Mononuclear cell (primary cell): ENCODE measurements at regions not wholly inside any gene's neighbourhood (a gene's known extent, or its start where the extent isn't known, plus 50 kb on each side); places are given as distances from the start of the nearest gene placed in this dataset.

Experiments used
- H3K27me3 ChIP-seq: 2 replicates; pipeline ENCODE4 v1.6.0; 2011; ENCODE audit warnings: low read length, control low read depth; ENCODE audit not compliant: insufficient read depth
- H3K4me1 ChIP-seq: 2 replicates; pipeline ENCODE4 v1.5.1; 2011; ENCODE audit warnings: mild to moderate bottlenecking, low read length, control low read depth; ENCODE audit not compliant: insufficient read depth
- H3K4me3 ChIP-seq: 2 replicates; pipeline ENCODE4 v1.5.1; 2011; ENCODE audit warnings: mild to moderate bottlenecking, low read length, moderate library complexity
- H3K9me3 ChIP-seq: 2 replicates; pipeline ENCODE4 v1.5.1; 2011; ENCODE audit warnings: low read depth, mild to moderate bottlenecking, control low read depth, low read length

GRCh38 chr10:64365663-64366062 is 844.5 kb downstream of the REEP3 start:
- no peak overlapping the region for H3K4me3 ChIP-seq
- H3K4me1 ChIP-seq = no peaks in the 10 kb centered on the region
- H3K27me3 ChIP-seq = no peaks in the 10 kb centered on the region
- no peaks in the 10 kb centered on the region for H3K9me3 ChIP-seq

- H3K4me3 ChIP-seq = no peak overlapping the region
- no peaks in the 10 kb centered on the region for H3K4me1 ChIP-seq
- H3K9me3 ChIP-seq = no peaks in the 10 kb centered on the region
- H3K27me3 ChIP-seq = no peaks in the 10 kb centered on the region
Measured at GRCh38 chr10:64368298-64368697, 847.1 kb downstream of the REEP3 start.

- no peak overlapping the region for H3K4me3 ChIP-seq
- no peaks in the 10 kb centered on the region for H3K4me1 ChIP-seq
- H3K9me3 ChIP-seq = no peaks in the 10 kb centered on the region
- no peaks in the 10 kb centered on the region for H3K27me3 ChIP-seq
Measured at GRCh38 chr10:64369885-64370773, 848.9 kb downstream of the REEP3 start.

- H3K4me1 ChIP-seq = no peaks in the 10 kb centered on the region
- H3K9me3 ChIP-seq = no peaks in the 10 kb centered on the region
- no peak overlapping the region for H3K4me3 ChIP-seq
- no peaks in the 10 kb centered on the region for H3K27me3 ChIP-seq
Measured at GRCh38 chr10:64374346-64374745, 853.1 kb downstream of the REEP3 start.

- no peak overlapping the region for H3K4me3 ChIP-seq
- H3K27me3 ChIP-seq = no peaks in the 10 kb centered on the region
- no peaks in the 10 kb centered on the region for H3K4me1 ChIP-seq
- H3K9me3 ChIP-seq = no peaks in the 10 kb centered on the region
Measured at GRCh38 chr10:64376167-64376566, 855.0 kb downstream of the REEP3 start.

GRCh38 chr10:64379898-64380297 is 858.7 kb downstream of the REEP3 start:
- no peaks in the 10 kb centered on the region for H3K27me3 ChIP-seq
- no peaks in the 10 kb centered on the region for H3K9me3 ChIP-seq
- H3K4me1 ChIP-seq = no peaks in the 10 kb centered on the region
- H3K4me3 ChIP-seq = no peak overlapping the region

GRCh38 chr10:64385355-64385754 is 864.2 kb downstream of the REEP3 start:
- Histone ChIP-seq H3K4me3 (no peak overlapping the region), H3K4me1 (no peaks in the 10 kb centered on the region), H3K27me3 (no peaks in the 10 kb centered on the region), H3K9me3 (no peaks in the 10 kb centered on the region)

GRCh38 chr10:64394744-64395143 is 873.5 kb downstream of the REEP3 start:
- no peaks in the 10 kb centered on the region for H3K27me3 ChIP-seq
- no peaks in the 10 kb centered on the region for H3K9me3 ChIP-seq
- no peaks in the 10 kb centered on the region for H3K4me1 ChIP-seq
- H3K4me3 ChIP-seq = no peak overlapping the region

GRCh38 chr10:64396105-64396708 is 875.0 kb downstream of the REEP3 start:
- Histone ChIP-seq H3K4me3 (no peak overlapping the region), H3K4me1 (no peaks in the 10 kb centered on the region), H3K9me3 (no peaks in the 10 kb centered on the region), H3K27me3 (no peaks in the 10 kb centered on the region)

GRCh38 chr10:64397125-64397524 is 875.9 kb downstream of the REEP3 start:
- Histone ChIP-seq H3K4me1 (no peaks in the 10 kb centered on the region), H3K9me3 (no peaks in the 10 kb centered on the region), H3K27me3 (no peaks in the 10 kb centered on the region), H3K4me3 (no peak overlapping the region)

- Histone ChIP-seq H3K27me3 (no peaks in the 10 kb centered on the region), H3K4me1 (no peaks in the 10 kb centered on the region), H3K4me3 (no peak overlapping the region), H3K9me3 (no peaks in the 10 kb centered on the region)
Measured at GRCh38 chr10:64408391-64409183, 887.4 kb downstream of the REEP3 start.

GRCh38 chr10:64409349-64409748 is 888.1 kb downstream of the REEP3 start:
- Histone ChIP-seq H3K4me1 (no peaks in the 10 kb centered on the region), H3K9me3 (no peaks in the 10 kb centered on the region), H3K27me3 (no peaks in the 10 kb centered on the region), H3K4me3 (no peak overlapping the region)

GRCh38 chr10:64416011-64416410 is 894.8 kb downstream of the REEP3 start:
- no peaks in the 10 kb centered on the region for H3K4me1 ChIP-seq
- no peaks in the 10 kb centered on the region for H3K27me3 ChIP-seq
- no peak overlapping the region for H3K4me3 ChIP-seq
- no peaks in the 10 kb centered on the region for H3K9me3 ChIP-seq

GRCh38 chr10:64419461-64419860 is 898.3 kb downstream of the REEP3 start:
- Histone ChIP-seq H3K9me3 (no peaks in the 10 kb centered on the region), H3K27me3 (no peaks in the 10 kb centered on the region), H3K4me3 (no peak overlapping the region)

GRCh38 chr10:64426745-64427144 is 905.5 kb downstream of the REEP3 start:
- H3K9me3 ChIP-seq = no peaks in the 10 kb centered on the region
- no peaks in the 10 kb centered on the region for H3K27me3 ChIP-seq
- no peaks in the 10 kb centered on the region for H3K4me1 ChIP-seq
- no peak overlapping the region for H3K4me3 ChIP-seq

More at GRCh38 chr10:64419461-64419860, 898.3 kb downstream of the REEP3 start:
- no peaks in the 10 kb centered on the region for H3K4me1 ChIP-seq
